ENCODE measurements at regions not wholly inside any gene's neighbourhood (a gene's known extent, or its start where the extent isn't known, plus 50 kb on each side); places are given as distances from the start of the nearest gene placed in this dataset.

DNA sequence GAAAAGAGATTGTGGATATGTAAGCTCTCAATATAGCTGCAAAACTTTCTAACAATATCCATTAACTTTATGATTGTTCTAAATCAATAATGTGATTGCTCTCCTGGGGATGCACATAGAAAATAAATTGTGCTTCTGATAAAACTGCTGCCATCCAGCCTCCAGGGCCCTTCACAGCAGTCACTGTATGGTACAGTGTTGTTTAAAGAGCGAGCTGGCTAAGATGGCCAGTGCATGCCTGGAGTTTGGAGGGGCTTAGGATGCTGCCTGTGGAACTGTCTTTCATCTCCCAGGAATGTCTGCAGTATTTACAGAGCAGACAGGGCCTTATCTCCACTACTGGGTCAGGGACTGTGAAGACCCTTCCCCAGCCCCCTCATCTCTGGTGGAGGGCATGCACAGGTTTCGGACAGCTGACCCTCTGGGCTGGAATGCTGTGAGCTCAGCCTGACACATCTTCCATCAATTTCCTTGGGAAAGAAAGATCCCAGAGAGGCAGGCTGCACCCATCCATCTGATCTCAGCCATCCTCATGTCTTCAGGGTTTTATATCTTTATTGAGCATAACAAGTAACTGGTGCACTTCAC, 137.0 kb downstream of the PLPP3 start:
- H3K4me3 ChIP-seq (ENCODE audit: low read length), result no peak overlapping the region
- no peak for TF ChIP-seq ZNF274 (IDR thresholded peaks at IDR 0.05; ENCODE audit: low read depth, low read length)

- TF ChIP-seq ZNF274 (IDR thresholded peaks at IDR 0.05; ENCODE audit: low read depth, low read length), result no peak
- no peak overlapping the region for H3K4me3 ChIP-seq (ENCODE audit: low read length)
These were observed 137.8 kb downstream of the PLPP3 start for GRCh38 chr1:56441601-56442000.

GRCh38 chr1:56439610-56440264, 139.6 kb downstream of the PLPP3 start:
- TF ChIP-seq ZNF274 (IDR thresholded peaks at IDR 0.05; ENCODE audit: low read depth, low read length), result no peak
- no peak overlapping the region for H3K4me3 ChIP-seq (ENCODE audit: low read length)

DNA sequence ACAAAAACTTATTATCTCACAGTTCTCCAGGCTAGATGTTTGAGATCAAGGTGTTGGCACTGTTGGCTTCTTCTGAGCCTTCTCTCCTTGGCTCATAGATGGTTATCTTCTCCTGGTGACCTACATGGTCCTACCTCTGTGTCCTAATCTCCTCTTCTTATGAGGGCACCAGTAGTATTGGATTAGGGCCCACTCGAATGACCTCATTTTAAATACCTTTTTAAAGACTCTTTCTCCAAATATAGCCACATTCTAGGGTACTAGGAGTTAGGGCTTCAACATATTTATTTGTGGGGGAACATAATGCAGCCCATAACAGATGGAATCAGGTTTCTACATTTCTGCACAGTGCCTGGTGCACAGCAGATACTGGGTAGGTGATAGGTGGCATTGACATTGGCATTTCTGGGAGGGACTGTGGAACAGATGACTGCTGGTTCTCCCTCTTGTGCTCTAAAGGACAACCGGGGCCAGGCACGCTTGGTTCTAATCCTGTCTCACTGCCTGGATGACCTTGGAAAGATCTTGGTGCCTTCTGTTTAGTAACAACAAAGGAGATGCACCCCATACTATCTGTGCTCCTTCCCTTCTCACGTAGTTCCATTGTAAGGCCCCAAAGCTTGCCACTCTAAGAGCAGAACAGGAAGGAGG, 140.3 kb downstream of the PLPP3 start:
- no peak for TF ChIP-seq ZNF274 (IDR thresholded peaks at IDR 0.05; ENCODE audit: low read depth, low read length)
- H3K4me3 ChIP-seq (ENCODE audit: low read length), result no peak overlapping the region

- no peak for TF ChIP-seq ZNF274 (IDR thresholded peaks at IDR 0.05; ENCODE audit: low read depth, low read length)
These were observed 141.4 kb downstream of the PLPP3 start for GRCh38 chr1:56437959-56438358.

GRCh38 chr1:56436912-56437417, 142.4 kb downstream of the PLPP3 start:
- TF ChIP-seq ZNF274 (IDR thresholded peaks at IDR 0.05; ENCODE audit: low read depth, low read length), result no peak
- no peak overlapping the region for H3K4me3 ChIP-seq (ENCODE audit: low read length)

More at GRCh38 chr1:56437959-56438358, 141.4 kb downstream of the PLPP3 start:
- no peak overlapping the region for H3K4me3 ChIP-seq (ENCODE audit: low read length)

DNA sequence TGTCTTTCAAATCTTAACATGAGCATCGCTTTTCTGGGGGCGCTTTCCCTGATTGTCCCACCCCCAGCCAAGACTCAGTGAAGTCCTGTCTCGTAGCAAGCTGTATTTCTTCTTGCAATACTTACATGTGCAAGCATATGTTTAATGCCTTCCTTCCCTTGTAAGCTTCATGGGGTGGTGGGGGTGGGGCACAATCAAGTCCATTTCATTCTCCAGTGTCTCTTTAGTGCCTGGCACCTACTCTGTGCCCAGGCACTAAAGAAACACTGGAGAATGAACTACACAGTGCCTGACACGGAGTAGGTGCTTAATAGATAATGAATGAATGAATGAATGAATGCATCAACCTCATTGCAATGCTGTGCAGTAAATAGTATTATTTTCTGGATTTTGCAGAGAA, 143.1 kb downstream of the PLPP3 start:
- no peak for TF ChIP-seq ZNF274 (IDR thresholded peaks at IDR 0.05; ENCODE audit: low read depth, low read length)
- no peak overlapping the region for H3K4me3 ChIP-seq (ENCODE audit: low read length)

- no peak for TF ChIP-seq ZNF274 (IDR thresholded peaks at IDR 0.05; ENCODE audit: low read depth, low read length)
- no peak overlapping the region for H3K4me3 ChIP-seq (ENCODE audit: low read length)
These were observed 143.7 kb downstream of the PLPP3 start for GRCh38 chr1:56435434-56436262.

- TF ChIP-seq ZNF274 (IDR thresholded peaks at IDR 0.05; ENCODE audit: low read depth, low read length), result no peak
- no peak overlapping the region for H3K4me3 ChIP-seq (ENCODE audit: low read length)
These were observed 144.6 kb downstream of the PLPP3 start for GRCh38 chr1:56434740-56435139.

GRCh38 chr1:56434025-56434424, 145.3 kb downstream of the PLPP3 start:
- no peak for TF ChIP-seq ZNF274 (IDR thresholded peaks at IDR 0.05; ENCODE audit: low read depth, low read length)
- no peak overlapping the region for H3K4me3 ChIP-seq (ENCODE audit: low read length)

DNA sequence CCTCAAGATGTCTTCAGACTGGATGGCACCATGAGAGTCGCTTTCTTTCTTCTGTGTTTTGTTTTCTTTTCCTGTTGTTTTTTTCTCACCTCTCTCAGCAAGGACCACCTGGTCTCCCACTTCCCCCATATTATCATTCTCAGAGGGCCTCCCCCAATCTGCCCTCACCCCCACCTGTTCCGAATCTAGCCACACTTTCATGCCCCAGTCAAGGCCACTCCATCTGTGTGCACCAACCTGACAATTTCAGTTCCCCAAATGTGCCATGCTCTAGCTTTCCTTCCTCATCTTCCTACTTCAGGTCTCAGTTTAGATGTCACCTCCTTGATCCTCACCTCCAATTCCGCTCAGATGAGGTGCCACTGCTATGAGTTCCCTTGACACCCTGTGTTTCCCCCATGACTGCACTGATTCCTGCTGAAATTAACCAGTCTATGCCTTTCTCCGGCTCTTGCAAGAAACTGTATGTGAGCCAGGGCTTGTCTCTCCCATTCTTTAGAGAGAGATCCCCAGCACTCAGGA, 146.2 kb downstream of the PLPP3 start:
- no peak overlapping the region for H3K4me3 ChIP-seq (ENCODE audit: low read length)
- TF ChIP-seq ZNF274 (IDR thresholded peaks at IDR 0.05; ENCODE audit: low read depth, low read length), result no peak

- TF ChIP-seq ZNF274 (IDR thresholded peaks at IDR 0.05; ENCODE audit: low read depth, low read length), result no peak
- no peak overlapping the region for H3K4me3 ChIP-seq (ENCODE audit: low read length)
These were observed 147.0 kb downstream of the PLPP3 start for GRCh38 chr1:56432166-56432971.

- no peak for TF ChIP-seq ZNF274 (IDR thresholded peaks at IDR 0.05; ENCODE audit: low read depth, low read length)
- H3K4me3 ChIP-seq (ENCODE audit: low read length), result no peak overlapping the region
These were observed 149.1 kb downstream of the PLPP3 start for GRCh38 chr1:56430141-56430839.

Measured in GM08714 (cell line).